ENCODE measurements at regions not wholly inside any gene's neighbourhood (a gene's known extent, or its start where the extent isn't known, plus 50 kb on each side); places are given as distances from the start of the nearest gene placed in this dataset.

- no peaks in the 10 kb centered on the region for H3K36me3 ChIP-seq (replicated peaks; ENCODE audit: low read depth, low read length)
- H4K20me1 ChIP-seq (ENCODE audit: insufficient read depth, low read length): no peaks in the 10 kb centered on the region
- no peaks in the 10 kb centered on the region for H3K79me2 ChIP-seq (ENCODE audit: low read length)
- H3K4me2 ChIP-seq (ENCODE audit: low read length): peak overlapping the region; percentile 49
- peaks cover 15% of the 10 kb centered on the region for H3K4me1 ChIP-seq (ENCODE audit: low read length)
- H3K27me3 ChIP-seq (ENCODE audit: low read depth, low read length): no peaks in the 10 kb centered on the region
- H2AFZ ChIP-seq (ENCODE audit: low read depth, low read length): no peak overlapping the region
- H3K9ac ChIP-seq (ENCODE audit: low read length): no peak overlapping the region
- no peaks in the 10 kb centered on the region for H3K9me3 ChIP-seq (ENCODE audit: insufficient read depth, low read length)
- H3K4me3 ChIP-seq (ENCODE audit: low read length): peak overlapping the region; percentile 7
- no peak overlapping the region for H3K27ac ChIP-seq (ENCODE audit: low read length)
- TF ChIP-seq EZH2phosphoT487 (IDR thresholded peaks at IDR 0.05; ENCODE audit: low read depth) (no peak), CTCF (IDR thresholded peaks at IDR 0.05; ENCODE audit: low read depth, low read length) (no peak)
Observed at GRCh38 chr4:124945422-124945821, 232.9 kb upstream of the ANKRD50 start.

GRCh38 chr4:124943938-124944337, 231.4 kb upstream of the ANKRD50 start:
- Histone ChIP-seq H3K27ac (ENCODE audit: low read length) (no peak overlapping the region), H3K79me2 (ENCODE audit: low read length) (no peaks in the 10 kb centered on the region), H4K20me1 (ENCODE audit: insufficient read depth, low read length) (no peaks in the 10 kb centered on the region), H3K9me3 (ENCODE audit: insufficient read depth, low read length) (no peaks in the 10 kb centered on the region), H3K9ac (ENCODE audit: low read length) (no peak overlapping the region), H3K4me1 (ENCODE audit: low read length) (peaks cover 14% of the 10 kb centered on the region), H3K36me3 (replicated peaks; ENCODE audit: low read depth, low read length) (no peaks in the 10 kb centered on the region), H2AFZ (ENCODE audit: low read depth, low read length) (no peak overlapping the region), H3K4me2 (ENCODE audit: low read length) (no peak overlapping the region), H3K4me3 (ENCODE audit: low read length) (no peak overlapping the region), H3K27me3 (ENCODE audit: low read depth, low read length) (no peaks in the 10 kb centered on the region)
- no peak for TF ChIP-seq EZH2phosphoT487 (IDR thresholded peaks at IDR 0.05; ENCODE audit: low read depth)
- no peak; the same call in 1 of the 2 replicates for TF ChIP-seq CTCF (IDR thresholded peaks at IDR 0.05; ENCODE audit: low read depth, low read length)

- H2AFZ ChIP-seq (ENCODE audit: low read depth, low read length): no peak overlapping the region
- no peak overlapping the region for H3K4me2 ChIP-seq (ENCODE audit: low read length)
- H3K9ac ChIP-seq (ENCODE audit: low read length): no peak overlapping the region
- no peaks in the 10 kb centered on the region for H3K27me3 ChIP-seq (ENCODE audit: low read depth, low read length)
- H3K4me1 ChIP-seq (ENCODE audit: low read length): peaks cover 9% of the 10 kb centered on the region
- TF ChIP-seq EZH2phosphoT487 (IDR thresholded peaks at IDR 0.05; ENCODE audit: low read depth): no peak
- TF ChIP-seq CTCF (IDR thresholded peaks at IDR 0.05; ENCODE audit: low read depth, low read length): no peak
- H3K4me3 ChIP-seq (ENCODE audit: low read length): no peak overlapping the region
- no peaks in the 10 kb centered on the region for H3K36me3 ChIP-seq (replicated peaks; ENCODE audit: low read depth, low read length)
- no peaks in the 10 kb centered on the region for H4K20me1 ChIP-seq (ENCODE audit: insufficient read depth, low read length)
- H3K9me3 ChIP-seq (ENCODE audit: insufficient read depth, low read length): no peaks in the 10 kb centered on the region
- H3K27ac ChIP-seq (ENCODE audit: low read length): no peak overlapping the region
- H3K79me2 ChIP-seq (ENCODE audit: low read length): no peaks in the 10 kb centered on the region
Observed at GRCh38 chr4:124943145-124943889, 230.8 kb upstream of the ANKRD50 start.

- H3K9me3 ChIP-seq (ENCODE audit: insufficient read depth, low read length): no peaks in the 10 kb centered on the region
- H4K20me1 ChIP-seq (ENCODE audit: insufficient read depth, low read length): no peaks in the 10 kb centered on the region
- no peak overlapping the region for H3K27ac ChIP-seq (ENCODE audit: low read length)
- no peak overlapping the region for H3K9ac ChIP-seq (ENCODE audit: low read length)
- H3K4me1 ChIP-seq (ENCODE audit: low read length): peaks cover 4% of the 10 kb centered on the region; the same call in 1 of the 2 replicates
- no peaks in the 10 kb centered on the region for H3K36me3 ChIP-seq (replicated peaks; ENCODE audit: low read depth, low read length)
- H3K4me2 ChIP-seq (ENCODE audit: low read length): no peak overlapping the region
- no peaks in the 10 kb centered on the region for H3K27me3 ChIP-seq (ENCODE audit: low read depth, low read length)
- H3K4me3 ChIP-seq (ENCODE audit: low read length): no peak overlapping the region
- no peak for TF ChIP-seq CTCF (IDR thresholded peaks at IDR 0.05; ENCODE audit: low read depth, low read length)
- no peak for TF ChIP-seq EZH2phosphoT487 (IDR thresholded peaks at IDR 0.05; ENCODE audit: low read depth)
- H3K79me2 ChIP-seq (ENCODE audit: low read length): no peaks in the 10 kb centered on the region
- H2AFZ ChIP-seq (ENCODE audit: low read depth, low read length): no peak overlapping the region
Observed at GRCh38 chr4:124941267-124941666, 228.7 kb upstream of the ANKRD50 start.

All from OCI-LY3 (cell line).